ENCODE measurements at regions not wholly inside any gene's neighbourhood (a gene's known extent, or its start where the extent isn't known, plus 50 kb on each side); places are given as distances from the start of the nearest gene placed in this dataset.

DNA sequence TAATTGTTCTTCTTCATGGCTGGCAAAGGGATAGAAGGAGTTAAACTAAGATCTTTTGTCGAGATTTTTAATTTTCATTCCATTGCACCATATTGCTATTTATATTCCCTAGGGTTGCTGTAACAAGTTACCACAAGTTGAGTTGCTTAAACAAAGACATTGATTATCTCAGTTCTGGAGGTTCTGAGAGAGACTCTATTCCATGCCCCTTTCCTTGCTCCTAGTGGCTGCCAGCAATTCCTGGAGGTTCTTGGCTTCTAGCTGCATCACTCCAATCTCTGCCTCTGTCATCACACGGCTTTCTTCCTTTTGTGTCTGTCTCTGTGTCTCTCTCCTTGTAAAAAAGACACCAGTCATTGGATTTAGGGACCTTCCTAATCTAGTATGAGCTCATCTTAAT lies 136.6 kb upstream of the DAB2 start:
- TF ChIP-seq, protein P1, sequence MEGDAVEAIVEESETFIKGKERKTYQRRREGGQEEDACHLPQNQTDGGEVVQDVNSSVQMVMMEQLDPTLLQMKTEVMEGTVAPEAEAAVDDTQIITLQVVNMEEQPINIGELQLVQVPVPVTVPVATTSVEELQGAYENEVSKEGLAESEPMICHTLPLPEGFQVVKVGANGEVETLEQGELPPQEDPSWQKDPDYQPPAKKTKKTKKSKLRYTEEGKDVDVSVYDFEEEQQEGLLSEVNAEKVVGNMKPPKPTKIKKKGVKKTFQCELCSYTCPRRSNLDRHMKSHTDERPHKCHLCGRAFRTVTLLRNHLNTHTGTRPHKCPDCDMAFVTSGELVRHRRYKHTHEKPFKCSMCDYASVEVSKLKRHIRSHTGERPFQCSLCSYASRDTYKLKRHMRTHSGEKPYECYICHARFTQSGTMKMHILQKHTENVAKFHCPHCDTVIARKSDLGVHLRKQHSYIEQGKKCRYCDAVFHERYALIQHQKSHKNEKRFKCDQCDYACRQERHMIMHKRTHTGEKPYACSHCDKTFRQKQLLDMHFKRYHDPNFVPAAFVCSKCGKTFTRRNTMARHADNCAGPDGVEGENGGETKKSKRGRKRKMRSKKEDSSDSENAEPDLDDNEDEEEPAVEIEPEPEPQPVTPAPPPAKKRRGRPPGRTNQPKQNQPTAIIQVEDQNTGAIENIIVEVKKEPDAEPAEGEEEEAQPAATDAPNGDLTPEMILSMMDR (conservative IDR thresholded peaks at IDR 0.05; ENCODE audit: low read depth): no peak
- H3K27ac ChIP-seq: no peak overlapping the region
- no peak for DNase-seq (ENCODE audit: low spot score)
- CTCF ChIA-PET: no interaction called here
- POLR2A ChIA-PET (ENCODE audit: low non-redundant PET): no interaction called here

DNA sequence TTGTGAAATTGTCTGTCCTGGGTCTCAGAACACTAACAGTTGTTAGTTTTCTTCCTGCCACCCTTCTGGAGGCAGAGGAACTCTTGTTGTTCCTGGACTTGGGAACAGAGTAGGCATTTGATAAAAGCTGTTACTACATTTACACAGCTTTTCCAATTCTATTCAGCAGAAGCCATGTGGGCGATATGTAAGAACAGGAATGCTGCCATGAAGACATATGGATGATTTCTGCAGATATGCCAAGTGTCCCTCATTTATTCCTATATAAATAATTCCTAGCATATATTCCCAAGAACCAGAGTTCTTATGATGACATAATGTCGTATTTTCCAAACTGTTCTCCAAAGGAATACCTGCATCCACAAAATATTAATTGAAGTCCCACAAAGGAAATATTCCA lies 135.9 kb upstream of the DAB2 start:
- CTCF ChIA-PET: no interaction called here
- H3K27ac ChIP-seq: no peak overlapping the region
- POLR2A ChIA-PET (ENCODE audit: low non-redundant PET): no interaction called here
- no peak for DNase-seq (ENCODE audit: low spot score)
- TF ChIP-seq, protein P1 (conservative IDR thresholded peaks at IDR 0.05; ENCODE audit: low read depth): no peak

DNA sequence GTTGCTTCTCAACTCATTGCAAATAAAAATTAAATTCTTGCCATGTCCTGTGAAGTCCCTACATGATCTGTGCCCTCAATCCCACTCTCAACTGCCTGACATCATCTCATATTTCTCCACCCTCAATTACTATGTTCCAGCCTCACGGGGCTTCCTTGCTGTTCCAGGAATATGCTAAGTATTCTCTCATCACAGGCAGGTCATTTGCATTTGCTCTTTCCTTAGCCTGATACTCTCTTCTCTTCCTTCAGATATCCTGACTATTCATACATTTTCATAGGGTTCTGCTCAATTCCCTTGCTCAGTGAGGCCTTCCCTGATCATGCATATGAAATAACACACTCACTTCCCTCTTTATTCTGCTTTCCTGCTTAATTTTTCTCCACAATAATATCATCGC lies 135.1 kb upstream of the DAB2 start:
- no peak for DNase-seq (ENCODE audit: low spot score)
- TF ChIP-seq, protein P1 (conservative IDR thresholded peaks at IDR 0.05; ENCODE audit: low read depth): no peak
- CTCF ChIA-PET: no interaction called here
- POLR2A ChIA-PET (ENCODE audit: low non-redundant PET): no interaction called here
- H3K27ac ChIP-seq: no peak overlapping the region

DNA sequence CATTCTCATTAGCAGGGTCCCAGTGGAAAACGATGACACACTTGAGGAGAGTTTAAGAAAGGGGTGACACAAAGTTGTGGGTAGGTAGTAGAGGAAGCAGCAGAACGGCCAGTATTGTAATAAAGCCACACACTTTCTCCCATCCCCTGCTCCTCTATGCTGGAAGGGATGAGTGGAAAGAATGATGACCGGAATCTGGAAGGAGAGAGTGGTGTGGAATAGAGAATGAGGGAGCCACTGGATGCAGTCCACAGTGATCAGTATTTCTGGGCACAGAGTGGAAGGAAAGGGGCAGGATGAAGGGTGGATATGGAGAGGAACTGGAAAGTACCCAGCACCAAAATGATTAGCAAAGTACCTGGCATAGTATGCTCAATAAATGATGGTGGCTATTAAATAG lies 133.8 kb upstream of the DAB2 start:
- POLR2A ChIA-PET (ENCODE audit: low non-redundant PET): no interaction called here
- TF ChIP-seq, protein P1 (conservative IDR thresholded peaks at IDR 0.05; ENCODE audit: low read depth): no peak
- no peak overlapping the region for H3K27ac ChIP-seq
- DNase-seq (ENCODE audit: low spot score): no peak
- CTCF ChIA-PET: no interaction called here

DNA sequence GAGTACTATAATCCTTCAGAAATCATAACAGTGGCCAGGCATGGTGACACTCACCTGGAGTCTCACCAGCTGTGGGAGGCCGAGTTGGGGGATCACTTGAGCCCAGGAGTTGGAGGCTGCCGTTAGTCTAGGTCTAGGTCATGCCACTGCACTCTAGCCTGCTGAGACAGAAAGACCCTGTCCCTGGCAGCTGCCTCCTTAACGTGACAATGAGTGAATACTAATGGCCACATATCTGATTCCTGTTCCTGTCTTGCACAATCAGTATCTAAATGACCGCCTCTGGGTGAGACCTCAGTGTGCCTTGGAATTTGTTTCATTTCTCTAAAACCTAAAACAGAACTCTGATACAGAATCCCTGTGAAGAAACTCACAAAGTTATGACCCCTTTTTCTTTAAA lies 131.0 kb upstream of the DAB2 start:
- H3K27ac ChIP-seq: no peak overlapping the region
- TF ChIP-seq, protein P1 (conservative IDR thresholded peaks at IDR 0.05; ENCODE audit: low read depth): no peak
- DNase-seq (ENCODE audit: low spot score): no peak
- ChIA-PET CTCF (interaction anchor here (0.6 kb wide), 1 partner anchor 234 kb away, joined by 6 read pairs; no protein-coding TSS in a partner anchor), POLR2A (ENCODE audit: low non-redundant PET) (no interaction called here)

DNA sequence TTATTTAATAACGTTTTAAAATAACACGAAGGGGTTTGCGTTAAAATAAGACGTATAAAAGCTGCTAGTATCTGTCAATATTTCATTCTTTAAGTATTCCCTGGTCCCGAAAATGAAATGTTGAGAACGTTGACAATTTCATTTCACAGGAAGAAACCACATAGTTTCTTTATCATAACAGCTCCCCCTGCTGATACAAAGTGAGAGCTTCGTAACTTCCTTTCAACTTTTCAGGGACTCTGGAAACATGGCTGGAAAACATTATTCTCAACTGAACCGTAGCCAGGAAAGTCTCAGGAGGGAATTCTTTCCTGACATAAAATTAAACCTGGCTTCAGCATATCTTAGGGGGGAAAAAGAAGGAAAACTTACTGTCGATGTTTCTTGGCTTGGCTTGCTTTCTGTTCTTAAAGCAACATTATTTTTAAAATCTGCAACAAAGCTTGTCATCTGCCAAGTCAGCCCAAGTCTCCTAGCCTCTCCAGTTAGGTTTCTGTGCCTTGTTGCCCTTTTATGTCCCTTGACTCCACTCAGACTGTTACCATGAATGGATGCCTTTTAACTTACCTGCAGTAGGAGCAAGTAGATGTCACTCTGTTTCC lies 122.9 kb upstream of the DAB2 start:
- CTCF ChIA-PET: interaction anchor here (0.5 to 2.1 kb wide), 19 partner anchors 9 to 1591 kb away, joined by 3 to 63 read pairs (median 4); partner anchors contain the start of gene DAB2
- peak; percentile 62 for DNase-seq (ENCODE audit: low spot score)
- no peak overlapping the region for H3K27ac ChIP-seq
- POLR2A ChIA-PET (ENCODE audit: low non-redundant PET): no interaction called here
- TF ChIP-seq, protein P1 (conservative IDR thresholded peaks at IDR 0.05; ENCODE audit: low read depth): peak; percentile 85
